ENCODE measurements at regions not wholly inside any gene's neighbourhood (a gene's known extent, or its start where the extent isn't known, plus 50 kb on each side); places are given as distances from the start of the nearest gene placed in this dataset.
"Not testable (repeated sequence)": the region's sequence is repeated elsewhere in the genome, so short reads cannot be mapped to it uniquely, and the experiment has no call there.

DNA sequence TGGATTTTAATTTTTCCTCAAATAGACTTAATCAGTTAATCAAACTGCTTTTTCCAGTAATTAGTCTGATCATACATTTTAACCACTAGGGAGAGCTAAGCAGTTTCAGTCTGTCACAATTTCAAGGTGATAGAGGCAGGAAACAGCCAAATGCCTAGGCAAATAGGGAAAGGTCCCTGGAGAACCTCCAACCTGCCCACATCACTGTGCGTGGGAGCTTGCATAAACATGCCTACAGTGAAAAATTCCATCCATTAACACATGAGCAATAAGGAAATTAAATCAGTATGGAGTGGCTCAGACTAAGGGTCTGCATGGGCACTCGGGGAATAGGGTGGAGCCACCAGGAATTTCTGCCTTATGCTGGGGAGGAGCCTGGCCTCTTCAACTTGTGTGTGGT lies 74.6 kb downstream of the AASDHPPT start:
- no peaks in the 10 kb centered on the region for H3K9me3 ChIP-seq (ENCODE audit: low read length)
- no peak overlapping the region for H3K4me3 ChIP-seq (ENCODE audit: low read length)
- no peaks in the 10 kb centered on the region for H3K27me3 ChIP-seq (ENCODE audit: insufficient read depth, low read length)
- H3K4me1 ChIP-seq (ENCODE audit: insufficient read depth, low read length): no peaks in the 10 kb centered on the region
- H3K36me3 ChIP-seq (ENCODE audit: insufficient read depth, low read length): no peaks in the 10 kb centered on the region
- no peak overlapping the region for H2AFZ ChIP-seq (ENCODE audit: low read depth, low read length)

DNA sequence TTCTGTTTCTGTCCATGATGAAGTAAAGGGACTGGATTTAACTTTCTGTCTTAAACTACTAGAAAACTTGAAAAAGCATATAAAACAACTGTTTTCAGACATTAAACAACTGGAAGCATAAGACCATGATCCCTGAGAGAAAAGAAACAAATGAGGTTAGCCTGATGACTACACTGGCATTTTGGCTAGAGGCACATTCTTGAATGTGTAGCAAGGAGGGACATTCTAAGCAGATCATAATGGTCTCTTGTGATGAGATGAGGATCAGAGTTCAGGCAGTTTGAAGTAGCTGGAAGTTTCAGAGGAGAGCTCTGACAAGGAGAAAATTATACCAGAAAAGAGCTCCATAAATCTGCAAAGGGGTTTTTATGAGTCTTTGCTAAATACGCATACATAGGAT lies 75.4 kb downstream of the AASDHPPT start:
- Histone ChIP-seq H3K36me3 (ENCODE audit: insufficient read depth, low read length) (no peaks in the 10 kb centered on the region), H3K27me3 (ENCODE audit: insufficient read depth, low read length) (no peaks in the 10 kb centered on the region), H2AFZ (ENCODE audit: low read depth, low read length) (no peak overlapping the region), H3K4me1 (ENCODE audit: insufficient read depth, low read length) (no peaks in the 10 kb centered on the region), H3K9me3 (ENCODE audit: low read length) (no peaks in the 10 kb centered on the region), H3K4me3 (ENCODE audit: low read length) (no peak overlapping the region)

DNA sequence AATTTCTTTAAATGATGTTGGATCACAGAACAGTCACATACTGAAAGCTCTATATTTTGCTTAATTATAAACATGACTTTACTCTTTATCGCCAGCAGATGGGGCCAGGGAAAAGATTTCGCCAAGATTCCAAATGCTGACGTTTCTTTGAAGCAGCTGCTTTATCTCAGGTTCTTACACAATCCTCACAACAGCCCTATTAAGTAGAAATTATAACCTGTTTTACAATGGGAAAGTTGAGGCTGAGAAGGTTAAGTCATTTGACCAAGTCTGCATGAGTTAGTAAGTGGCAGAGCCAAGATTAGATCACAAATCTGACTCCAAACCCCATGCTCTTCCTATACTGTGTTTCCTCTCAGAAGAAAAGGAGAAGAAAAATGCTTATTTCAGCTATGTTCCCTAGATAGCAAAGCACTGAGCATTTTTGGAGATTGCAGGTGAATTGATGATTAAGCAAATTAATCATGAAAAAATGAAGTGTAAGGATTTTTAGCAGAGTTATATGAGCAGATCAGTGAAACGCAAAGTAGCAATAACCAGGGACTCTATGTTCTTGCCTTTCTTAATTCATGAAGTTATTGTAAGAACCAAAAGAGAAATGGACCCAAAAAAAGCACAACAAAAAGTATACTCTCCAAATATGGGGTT lies 79.0 kb downstream of the AASDHPPT start:
- no peaks in the 10 kb centered on the region for H3K36me3 ChIP-seq (ENCODE audit: insufficient read depth, low read length)
- H3K4me1 ChIP-seq (ENCODE audit: insufficient read depth, low read length): no peaks in the 10 kb centered on the region
- no peaks in the 10 kb centered on the region for H3K9me3 ChIP-seq (ENCODE audit: low read length)
- H3K4me3 ChIP-seq (ENCODE audit: low read length): no peak overlapping the region
- H3K27me3 ChIP-seq (ENCODE audit: insufficient read depth, low read length): no peaks in the 10 kb centered on the region
- no peak overlapping the region for H2AFZ ChIP-seq (ENCODE audit: low read depth, low read length)

DNA sequence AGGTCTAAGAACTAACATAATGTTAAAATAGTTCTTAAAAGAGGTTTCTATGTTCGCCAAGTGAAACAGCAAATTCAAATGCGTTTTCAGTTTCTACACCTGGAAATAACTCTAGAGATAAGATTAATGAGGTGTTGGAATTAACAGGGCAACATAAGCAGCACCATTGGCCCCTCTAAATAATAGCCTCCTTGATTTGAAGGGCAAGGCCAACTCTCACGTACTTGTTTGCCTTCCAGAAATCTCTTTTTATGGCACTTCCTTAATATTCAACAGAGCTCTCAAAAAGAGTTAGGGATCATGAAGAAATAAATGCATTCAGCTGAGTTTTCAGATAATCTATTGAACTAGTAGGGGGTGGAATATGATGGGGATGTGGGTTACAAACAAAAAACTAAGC lies 80.9 kb downstream of the AASDHPPT start:
- H3K4me1 ChIP-seq (ENCODE audit: insufficient read depth, low read length): no peaks in the 10 kb centered on the region
- H3K9me3 ChIP-seq (ENCODE audit: low read length): no peaks in the 10 kb centered on the region
- no peaks in the 10 kb centered on the region for H3K36me3 ChIP-seq (ENCODE audit: insufficient read depth, low read length)
- H2AFZ ChIP-seq (ENCODE audit: low read depth, low read length): no peak overlapping the region
- H3K4me3 ChIP-seq (ENCODE audit: low read length): no peak overlapping the region
- peaks cover 1% of the 10 kb centered on the region for H3K27me3 ChIP-seq (ENCODE audit: insufficient read depth, low read length)

DNA sequence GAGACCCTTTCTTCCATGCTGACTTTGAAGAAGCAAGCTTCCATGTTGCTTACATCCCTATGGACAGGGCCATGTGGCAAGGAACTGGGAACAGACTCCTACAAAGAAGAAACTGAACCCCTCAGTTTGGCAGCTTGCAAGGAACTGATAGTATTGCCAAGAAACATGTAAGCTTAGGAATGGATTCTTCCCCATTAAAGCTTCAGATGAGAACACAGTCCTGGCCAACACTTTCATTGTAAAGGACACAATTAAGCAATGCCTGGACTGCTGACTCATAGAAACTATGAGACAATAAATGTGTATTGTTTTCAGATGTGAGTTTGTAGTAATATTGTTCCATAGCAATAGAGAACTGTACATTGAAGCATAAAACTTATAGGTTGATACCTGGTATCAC lies 82.4 kb downstream of the AASDHPPT start:
- Histone ChIP-seq H3K4me1 (ENCODE audit: insufficient read depth, low read length) (no peaks in the 10 kb centered on the region), H3K27me3 (ENCODE audit: insufficient read depth, low read length) (peaks cover 2% of the 10 kb centered on the region), H3K36me3 (ENCODE audit: insufficient read depth, low read length) (no peaks in the 10 kb centered on the region), H2AFZ (ENCODE audit: low read depth, low read length) (no peak overlapping the region), H3K4me3 (ENCODE audit: low read length) (no peak overlapping the region), H3K9me3 (ENCODE audit: low read length) (no peaks in the 10 kb centered on the region)

DNA sequence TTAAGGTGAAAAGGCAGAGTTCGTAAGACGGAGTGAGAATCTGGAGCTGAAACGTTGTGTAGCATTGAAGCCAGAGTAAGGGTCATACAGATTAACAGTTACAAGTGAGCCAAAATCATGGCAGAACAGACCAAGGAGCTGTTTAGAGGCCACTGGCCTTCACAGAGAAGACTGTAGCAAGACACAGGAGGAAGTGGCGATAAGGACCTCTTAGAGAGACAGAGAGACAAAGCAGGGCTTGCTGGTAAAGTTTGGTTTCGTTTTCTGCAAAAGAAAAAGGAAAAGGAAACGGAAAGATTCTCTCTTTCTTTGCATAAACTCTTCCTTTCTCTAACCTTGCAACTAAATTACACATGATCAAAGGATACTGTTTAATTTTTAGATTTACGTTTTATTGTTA lies 83.0 kb downstream of the AASDHPPT start:
- Histone ChIP-seq H3K4me3 (ENCODE audit: low read length) (no peak overlapping the region), H3K9me3 (ENCODE audit: low read length) (no peaks in the 10 kb centered on the region), H3K4me1 (ENCODE audit: insufficient read depth, low read length) (no peaks in the 10 kb centered on the region), H2AFZ (ENCODE audit: low read depth, low read length) (no peak overlapping the region), H3K27me3 (ENCODE audit: insufficient read depth, low read length) (peaks cover 2% of the 10 kb centered on the region), H3K36me3 (ENCODE audit: insufficient read depth, low read length) (no peaks in the 10 kb centered on the region)

DNA sequence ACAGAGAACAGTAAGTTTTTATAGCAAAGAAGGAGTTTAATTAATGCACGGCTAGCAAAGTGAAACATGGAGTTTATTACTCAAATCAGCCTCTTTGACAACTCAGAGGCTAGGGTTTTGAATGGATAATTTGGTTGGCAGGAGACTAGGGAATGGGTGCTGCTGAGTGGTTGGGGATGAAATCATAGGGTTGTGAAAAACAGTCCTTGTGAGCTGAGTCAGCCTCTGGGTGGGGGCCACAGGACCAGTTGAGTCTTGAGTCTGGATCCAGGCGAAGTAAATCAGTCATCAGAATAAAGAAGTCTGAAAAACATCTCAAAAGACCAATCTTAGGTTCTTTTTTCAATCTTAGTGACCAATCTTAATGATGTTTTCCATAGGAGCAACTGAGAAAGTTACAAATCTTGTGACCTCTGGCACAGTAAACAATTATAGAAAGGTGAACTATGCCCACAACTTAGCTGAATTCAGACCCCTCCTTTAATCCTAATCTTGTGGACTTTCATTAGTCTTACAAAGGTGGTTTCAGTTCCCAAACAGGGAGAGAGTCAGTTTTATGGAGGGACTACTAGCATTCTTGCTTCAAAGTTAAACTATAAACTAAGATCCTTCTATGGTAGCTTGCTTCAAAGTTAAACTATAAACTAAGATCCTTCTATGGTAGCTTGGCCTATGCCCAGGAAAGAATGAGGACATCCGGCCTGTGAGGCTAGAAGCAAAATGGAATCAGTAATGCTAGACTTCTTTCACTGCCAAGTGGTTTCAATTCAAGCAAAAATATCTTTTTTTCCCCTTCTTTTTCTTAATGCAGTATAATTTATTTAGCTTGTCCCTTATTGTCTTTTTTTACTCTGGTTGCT lies 84.5 kb downstream of the AASDHPPT start:
- Histone ChIP-seq H3K36me3 (ENCODE audit: insufficient read depth, low read length) (no peaks in the 10 kb centered on the region), H3K9me3 (ENCODE audit: low read length) (no peaks in the 10 kb centered on the region), H2AFZ (ENCODE audit: low read depth, low read length) (no peak overlapping the region), H3K27me3 (ENCODE audit: insufficient read depth, low read length) (peaks cover 2% of the 10 kb centered on the region), H3K4me1 (ENCODE audit: insufficient read depth, low read length) (no peaks in the 10 kb centered on the region), H3K4me3 (ENCODE audit: low read length) (no peak overlapping the region)

DNA sequence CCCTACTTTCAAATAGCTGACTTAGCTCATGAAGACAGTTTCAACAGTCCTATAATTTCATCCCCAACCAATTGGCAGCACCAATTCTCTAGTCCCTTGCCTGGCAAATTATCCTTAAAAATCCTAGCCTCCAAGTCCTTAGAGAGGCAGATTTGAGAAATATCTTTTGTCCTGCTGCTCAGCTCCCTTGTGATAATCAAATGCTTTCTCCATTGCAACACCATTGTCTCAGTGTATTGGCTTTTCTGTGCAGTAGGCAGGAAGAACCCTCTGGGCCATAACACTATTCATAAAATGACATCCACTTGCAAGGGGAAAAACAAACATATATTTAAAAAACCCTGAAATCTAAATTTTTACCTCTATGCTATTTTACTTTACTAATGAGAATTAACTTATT lies 89.6 kb downstream of the AASDHPPT start:
- peaks cover 2% of the 10 kb centered on the region for H3K27me3 ChIP-seq (ENCODE audit: insufficient read depth, low read length)
- no peaks in the 10 kb centered on the region for H3K36me3 ChIP-seq (ENCODE audit: insufficient read depth, low read length)
- no peaks in the 10 kb centered on the region for H3K4me1 ChIP-seq (ENCODE audit: insufficient read depth, low read length)
- no peaks in the 10 kb centered on the region for H3K9me3 ChIP-seq (ENCODE audit: low read length)
- H2AFZ ChIP-seq (ENCODE audit: low read depth, low read length): no peak overlapping the region
- H3K4me3 ChIP-seq (ENCODE audit: low read length): no peak overlapping the region

DNA sequence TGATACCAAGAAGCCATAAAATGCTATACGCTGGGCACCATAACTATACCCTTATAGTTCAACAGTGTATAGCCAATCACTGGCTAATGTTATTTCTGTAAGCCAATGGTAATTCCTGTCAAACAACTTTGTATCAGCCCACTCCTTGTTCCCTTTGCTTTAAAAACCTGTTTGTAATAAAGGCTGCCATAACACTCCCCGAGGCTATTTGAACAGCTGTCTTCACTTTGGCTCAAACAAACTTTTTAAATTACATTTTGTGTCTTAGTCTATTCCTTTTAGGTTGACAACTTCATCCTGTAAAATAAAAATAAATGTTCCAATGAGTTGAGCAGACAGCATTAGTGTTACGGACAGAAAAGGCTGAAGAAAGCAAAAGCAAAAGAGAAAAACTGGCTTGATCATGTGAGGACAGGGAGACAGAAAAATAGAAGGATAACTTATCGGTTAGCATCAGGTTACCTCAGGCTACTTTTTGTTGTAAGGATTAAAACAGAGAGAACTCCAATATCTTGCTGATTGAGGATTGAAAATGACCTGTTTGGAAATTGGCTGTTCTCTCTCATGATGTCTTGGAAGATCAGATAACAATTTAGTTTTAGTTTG lies 95.0 kb downstream of the AASDHPPT start:
- no peak overlapping the region for H2AFZ ChIP-seq (ENCODE audit: low read depth, low read length)

DNA sequence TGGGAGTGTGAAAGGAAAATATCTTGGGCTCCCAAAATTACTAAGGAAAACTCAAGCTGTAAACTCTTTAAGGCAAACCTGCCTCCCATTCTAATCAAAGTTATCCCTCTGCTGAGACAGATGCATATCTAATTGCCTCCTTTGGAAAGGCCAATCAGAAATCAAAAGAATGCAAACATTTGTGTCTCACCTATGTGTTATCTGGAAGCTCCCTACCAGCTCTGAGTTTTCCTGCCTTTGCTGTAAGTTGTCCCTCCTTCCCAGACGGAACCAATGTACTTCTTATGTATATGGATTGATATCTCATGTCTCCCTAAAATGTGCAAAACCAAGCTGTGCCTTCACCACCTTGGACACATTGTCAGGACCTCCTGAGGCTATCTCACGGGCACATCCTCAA lies 95.8 kb downstream of the AASDHPPT start:
- H2AFZ ChIP-seq (ENCODE audit: low read depth, low read length): no peak overlapping the region
- H3K4me1 ChIP-seq (ENCODE audit: insufficient read depth, low read length): no peaks in the 10 kb centered on the region
- H3K27me3 ChIP-seq (ENCODE audit: insufficient read depth, low read length): no peaks in the 10 kb centered on the region
- H3K9me3 ChIP-seq (ENCODE audit: low read length): no peaks in the 10 kb centered on the region
- no peak overlapping the region for H3K4me3 ChIP-seq (ENCODE audit: low read length)
- no peaks in the 10 kb centered on the region for H3K36me3 ChIP-seq (ENCODE audit: insufficient read depth, low read length)

More for the DNA sequence above, 95.0 kb downstream of the AASDHPPT start:
- Histone ChIP-seq H3K27me3 (ENCODE audit: insufficient read depth, low read length) (no peaks in the 10 kb centered on the region), H3K4me3 (ENCODE audit: low read length) (no peak overlapping the region), H3K4me1 (ENCODE audit: insufficient read depth, low read length) (no peaks in the 10 kb centered on the region), H3K36me3 (ENCODE audit: insufficient read depth, low read length) (no peaks in the 10 kb centered on the region), H3K9me3 (ENCODE audit: low read length) (no peaks in the 10 kb centered on the region)

DNA sequence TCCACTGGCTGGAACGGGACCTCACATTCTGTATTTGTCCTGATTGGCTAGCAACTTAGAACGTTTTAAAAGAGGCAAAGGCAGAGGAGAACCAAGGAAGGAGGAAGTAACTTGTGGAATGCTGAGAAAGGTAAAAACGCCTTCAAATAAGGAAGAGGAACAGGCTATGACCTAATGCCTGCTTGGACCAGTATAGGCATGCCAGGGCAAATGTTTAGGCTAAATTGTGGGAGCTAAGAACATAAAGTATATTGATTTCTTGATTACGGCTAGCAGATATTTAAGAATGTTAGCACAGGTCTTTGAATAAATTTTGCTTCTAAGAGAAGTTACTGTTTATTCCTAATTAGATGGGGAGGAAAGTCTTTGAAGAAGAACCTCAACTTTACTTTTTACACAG lies 96.5 kb downstream of the AASDHPPT start:
- H3K4me3 ChIP-seq (ENCODE audit: low read length); H3K27me3 ChIP-seq (ENCODE audit: insufficient read depth, low read length): not testable (repeated sequence)

DNA sequence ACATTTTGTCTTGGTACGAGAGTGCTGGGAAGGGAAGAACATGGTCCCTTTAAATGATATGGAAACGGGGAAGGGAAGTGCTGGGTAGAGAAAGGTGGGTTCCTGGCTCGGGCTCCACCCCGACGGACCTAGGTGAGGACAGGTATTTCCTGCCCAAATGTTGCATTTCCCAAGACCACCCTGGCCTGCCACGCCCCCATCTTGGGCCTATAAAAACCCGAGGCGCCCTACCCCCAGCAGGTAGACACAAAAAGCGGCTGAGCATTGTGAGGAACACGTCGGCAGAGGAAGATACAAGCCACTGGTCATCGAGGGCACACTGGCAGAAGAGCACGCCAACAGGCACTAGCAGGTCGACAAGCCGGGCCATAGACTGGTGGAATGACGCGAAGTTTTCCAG lies 99.4 kb downstream of the AASDHPPT start:
- Histone ChIP-seq H3K4me3 (ENCODE audit: low read length) (no peak overlapping the region), H3K4me1 (ENCODE audit: insufficient read depth, low read length) (no peaks in the 10 kb centered on the region), H3K36me3 (ENCODE audit: insufficient read depth, low read length) (no peaks in the 10 kb centered on the region), H3K9me3 (ENCODE audit: low read length) (no peaks in the 10 kb centered on the region), H3K27me3 (ENCODE audit: insufficient read depth, low read length) (no peaks in the 10 kb centered on the region), H2AFZ (ENCODE audit: low read depth, low read length) (no peak overlapping the region)

More for the DNA sequence above, 96.5 kb downstream of the AASDHPPT start:
- H3K9me3 ChIP-seq (ENCODE audit: low read length); H2AFZ ChIP-seq (ENCODE audit: low read depth, low read length); H3K36me3 ChIP-seq (ENCODE audit: insufficient read depth, low read length); H3K4me1 ChIP-seq (ENCODE audit: insufficient read depth, low read length): not testable (repeated sequence)

DNA sequence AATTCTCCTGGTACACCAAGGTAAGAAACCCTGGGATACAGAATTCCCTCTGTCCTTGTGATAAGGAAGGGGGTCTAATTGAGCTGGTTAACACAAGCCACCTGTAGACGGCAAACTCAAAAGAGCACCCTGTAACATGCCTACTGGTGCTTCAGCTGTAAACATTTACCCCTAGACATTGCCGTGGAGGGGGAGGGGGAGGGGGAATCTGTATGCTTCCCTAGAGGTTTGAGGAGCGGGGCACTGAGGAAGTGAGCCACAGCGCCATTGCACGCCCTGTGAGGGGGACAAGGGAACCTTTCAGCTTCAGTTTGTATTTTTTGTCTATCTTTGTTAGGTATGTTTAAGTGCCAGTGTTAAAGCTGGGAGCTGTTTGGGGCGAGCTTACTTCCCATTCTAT lies 99.8 kb downstream of the AASDHPPT start:
- no peaks in the 10 kb centered on the region for H3K9me3 ChIP-seq (ENCODE audit: low read length)
- no peaks in the 10 kb centered on the region for H3K4me1 ChIP-seq (ENCODE audit: insufficient read depth, low read length)
- no peak overlapping the region for H2AFZ ChIP-seq (ENCODE audit: low read depth, low read length)
- H3K36me3 ChIP-seq (ENCODE audit: insufficient read depth, low read length): no peaks in the 10 kb centered on the region
- no peak overlapping the region for H3K4me3 ChIP-seq (ENCODE audit: low read length)
- H3K27me3 ChIP-seq (ENCODE audit: insufficient read depth, low read length): no peaks in the 10 kb centered on the region
